ENCODE measurements at regions not wholly inside any gene's neighbourhood (a gene's known extent, or its start where the extent isn't known, plus 50 kb on each side); places are given as distances from the start of the nearest gene placed in this dataset.

DNA sequence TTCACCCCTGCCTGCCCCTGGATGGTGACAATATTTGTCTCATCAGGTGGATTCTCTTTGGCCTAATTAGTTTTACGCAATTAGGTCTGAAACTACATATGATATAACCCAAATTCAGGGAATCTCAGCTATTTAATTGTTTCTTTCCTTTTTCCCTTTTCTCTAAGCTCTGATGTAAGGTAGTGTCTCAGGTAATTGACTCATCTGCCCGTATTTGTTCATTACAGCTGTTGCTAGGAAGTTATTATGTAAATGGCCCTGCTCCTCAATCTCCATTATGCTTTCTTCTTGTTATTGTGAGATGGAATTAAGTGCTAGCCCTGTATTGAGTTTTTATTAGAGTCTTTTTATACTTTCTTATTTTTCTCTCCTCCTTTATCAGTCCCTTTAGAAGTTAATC is 378.2 kb upstream of the ARID1B start:
- no peak overlapping the region for H3K27ac ChIP-seq
- H3K4me3 ChIP-seq = no peak overlapping the region

GRCh38 chr6:156398371-156398770 is 378.8 kb upstream of the ARID1B start:
- Histone ChIP-seq H3K27ac (no peak overlapping the region), H3K4me1 (replicated peaks) (no peaks in the 10 kb centered on the region), H3K9me3 (no peaks in the 10 kb centered on the region), H3K27me3 (replicated peaks; ENCODE audit: insufficient read depth) (no peaks in the 10 kb centered on the region), H3K36me3 (no peaks in the 10 kb centered on the region), H3K4me3 (no peak overlapping the region)
- DNase-seq (ENCODE audit: low spot score) = no peak
- no peak for TF ChIP-seq POLR2A (IDR thresholded peaks at IDR 0.05)
- no peak for TF ChIP-seq POLR2AphosphoS5 (IDR thresholded peaks at IDR 0.05)
- TF ChIP-seq CTCF (IDR thresholded peaks at IDR 0.05) = no peak
- intact Hi-C loops (cut with DNase I) = no loop called here
- WGBS = 81% methylated on average over 5 of the region's 5 CpGs

More for the DNA sequence above, 378.2 kb upstream of the ARID1B start:
- Histone ChIP-seq H3K4me1 (replicated peaks) (no peaks in the 10 kb centered on the region), H3K36me3 (no peaks in the 10 kb centered on the region), H3K9me3 (no peaks in the 10 kb centered on the region), H3K27me3 (replicated peaks; ENCODE audit: insufficient read depth) (no peaks in the 10 kb centered on the region)
- no peak for DNase-seq (ENCODE audit: low spot score)
- 95% methylated on average over 2 of the region's 2 CpGs for WGBS
- TF ChIP-seq POLR2A (IDR thresholded peaks at IDR 0.05) (no peak), CTCF (IDR thresholded peaks at IDR 0.05) (no peak), POLR2AphosphoS5 (IDR thresholded peaks at IDR 0.05) (no peak)
- intact Hi-C loops (cut with DNase I) = no loop called here

- no peak overlapping the region for H3K27ac ChIP-seq
- TF ChIP-seq CTCF (IDR thresholded peaks at IDR 0.05) (no peak), POLR2A (IDR thresholded peaks at IDR 0.05) (no peak)
- no peak overlapping the region for H3K4me3 ChIP-seq
These were observed 380.3 kb upstream of the ARID1B start for GRCh38 chr6:156396791-156397418.

DNA sequence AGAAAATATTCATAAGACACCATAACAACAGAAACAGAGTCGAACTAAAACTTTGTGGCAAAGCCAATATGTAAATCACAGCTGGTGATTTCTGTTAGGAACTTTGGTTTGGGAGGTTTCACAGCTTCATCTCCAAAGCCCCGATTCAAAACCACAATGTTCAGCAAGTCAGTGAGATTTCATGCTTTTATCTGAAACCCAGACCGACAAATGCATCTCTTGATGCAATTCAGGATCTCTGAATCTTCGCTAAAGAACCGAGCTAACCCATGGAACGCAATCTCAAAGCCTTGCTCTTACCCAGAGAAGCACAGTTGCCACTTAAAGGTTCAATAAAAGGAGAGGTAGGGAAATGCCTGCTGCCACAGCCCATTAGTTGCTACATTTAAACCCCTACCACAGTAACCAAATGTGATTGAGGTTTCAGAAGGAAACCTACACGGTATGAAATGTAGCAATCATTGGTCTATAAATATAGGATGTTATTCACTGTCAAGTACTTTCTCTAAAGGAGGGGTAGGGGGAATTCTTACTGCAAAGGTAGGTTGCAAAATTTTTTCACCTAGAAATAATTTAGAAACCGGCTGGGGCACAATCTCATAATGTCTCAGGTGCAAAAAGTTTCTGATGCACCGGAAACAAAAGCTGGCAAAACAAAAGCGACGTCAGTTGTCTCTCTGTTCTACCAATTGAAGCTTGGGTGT is 381.0 kb upstream of the ARID1B start:
- DNase-seq (ENCODE audit: low spot score) = no peak
- intact Hi-C loops (cut with DNase I) = no loop called here
- no peak for TF ChIP-seq POLR2A (IDR thresholded peaks at IDR 0.05)
- TF ChIP-seq CTCF (IDR thresholded peaks at IDR 0.05) = no peak
- no peak for TF ChIP-seq POLR2AphosphoS5 (IDR thresholded peaks at IDR 0.05)
- 79% methylated on average over 11 of the region's 11 CpGs for WGBS
- Histone ChIP-seq H3K27me3 (replicated peaks; ENCODE audit: insufficient read depth) (no peaks in the 10 kb centered on the region), H3K36me3 (no peaks in the 10 kb centered on the region), H3K27ac (no peak overlapping the region), H3K9me3 (no peaks in the 10 kb centered on the region), H3K4me1 (replicated peaks) (no peaks in the 10 kb centered on the region), H3K4me3 (no peak overlapping the region)

More at GRCh38 chr6:156396791-156397418, 380.3 kb upstream of the ARID1B start:
- DNase-seq (ENCODE audit: low spot score) = no peak
- Histone ChIP-seq H3K4me1 (replicated peaks) (no peaks in the 10 kb centered on the region), H3K9me3 (no peaks in the 10 kb centered on the region), H3K36me3 (no peaks in the 10 kb centered on the region), H3K27me3 (replicated peaks; ENCODE audit: insufficient read depth) (no peaks in the 10 kb centered on the region)
- 76% methylated on average over 45 of the region's 45 CpGs for WGBS
- intact Hi-C loops (cut with DNase I) = no loop called here

GRCh38 chr6:156395276-156395675 is 381.9 kb upstream of the ARID1B start:
- no peak for TF ChIP-seq POLR2AphosphoS5 (IDR thresholded peaks at IDR 0.05)
- TF ChIP-seq CTCF (IDR thresholded peaks at IDR 0.05) = no peak
- TF ChIP-seq POLR2A (IDR thresholded peaks at IDR 0.05) = no peak
- Histone ChIP-seq H3K4me3 (no peak overlapping the region), H3K27me3 (replicated peaks; ENCODE audit: insufficient read depth) (no peaks in the 10 kb centered on the region), H3K36me3 (no peaks in the 10 kb centered on the region), H3K9me3 (no peaks in the 10 kb centered on the region), H3K27ac (no peak overlapping the region), H3K4me1 (replicated peaks) (no peaks in the 10 kb centered on the region)
- no peak for DNase-seq (ENCODE audit: low spot score)
- intact Hi-C loops (cut with DNase I) = no loop called here
- WGBS = 74% methylated on average over 6 of the region's 6 CpGs

Data from prostate gland (tissue), 2 donors.